HG02840 (cell line): ENCODE measurements at regions not wholly inside any gene's neighbourhood (a gene's known extent, or its start where the extent isn't known, plus 50 kb on each side); places are given as distances from the start of the nearest gene placed in this dataset.
"Not testable (repeated sequence)": the region's sequence is repeated elsewhere in the genome, so short reads cannot be mapped to it uniquely, and the experiment has no call there.

Experiments
- ATAC-seq: cut with Tn5 transposase; IDR thresholded peaks from one replicate; pipeline ENCODE4 v1.9.1; 2021; ENCODE audit warnings: mild to moderate bottlenecking, moderate library complexity, moderate number of reproducible peaks; ENCODE audit not compliant: unreplicated experiment, low FRiP score

DNA sequence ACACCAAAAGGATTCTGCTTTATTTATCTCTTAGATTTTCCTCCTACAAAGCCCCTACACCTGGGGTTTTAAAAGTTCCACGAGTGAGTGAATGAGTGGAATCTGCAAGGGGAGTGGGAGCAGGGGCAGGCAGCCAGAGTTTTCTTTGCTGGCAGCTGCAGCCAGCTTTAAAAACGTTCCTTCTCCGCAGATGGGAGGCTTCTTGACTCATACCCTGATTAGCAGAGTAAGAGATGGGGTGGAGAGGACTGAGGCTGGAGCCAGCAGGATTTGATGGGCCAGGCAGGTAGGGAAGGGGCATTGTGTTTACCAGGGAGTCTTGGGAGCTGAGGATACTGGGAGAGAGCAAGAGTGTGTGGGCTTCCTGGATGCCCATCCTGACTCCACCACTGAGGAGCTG is 99.6 kb upstream of the TNP1 start:
- ATAC-seq, result no peak

DNA sequence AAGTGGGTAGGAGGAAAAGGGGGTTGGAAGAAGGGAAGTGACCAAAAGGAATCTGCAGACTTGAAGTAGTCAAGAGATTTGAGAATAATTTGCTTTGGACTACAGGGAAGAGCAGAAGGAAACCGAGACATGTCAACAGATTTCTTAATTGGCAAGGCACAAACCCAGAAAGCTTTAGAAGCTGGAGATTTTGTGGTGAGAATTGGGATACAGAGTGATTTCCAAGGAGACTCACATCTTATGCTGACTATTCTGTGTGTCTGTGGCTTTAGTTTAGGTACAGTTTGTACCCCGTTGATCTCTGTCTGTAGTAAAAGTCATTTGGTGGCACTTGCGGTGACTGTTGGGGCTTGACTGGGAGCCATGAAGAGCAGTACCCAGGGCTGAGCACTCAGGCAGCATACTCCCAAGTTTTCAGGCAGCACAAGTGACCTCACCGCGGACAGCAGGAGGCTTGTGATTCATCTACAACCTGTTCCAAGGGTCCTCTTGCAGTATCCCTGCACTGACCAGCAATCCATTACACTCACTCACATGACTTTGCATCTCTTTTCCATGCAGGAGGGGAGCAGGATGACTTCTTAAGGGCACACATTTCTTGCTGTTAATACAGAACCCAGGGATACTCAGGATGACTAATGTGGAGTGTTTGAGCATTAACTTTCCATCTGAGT is 97.1 kb upstream of the TNP1 start:
- no peak for ATAC-seq

DNA sequence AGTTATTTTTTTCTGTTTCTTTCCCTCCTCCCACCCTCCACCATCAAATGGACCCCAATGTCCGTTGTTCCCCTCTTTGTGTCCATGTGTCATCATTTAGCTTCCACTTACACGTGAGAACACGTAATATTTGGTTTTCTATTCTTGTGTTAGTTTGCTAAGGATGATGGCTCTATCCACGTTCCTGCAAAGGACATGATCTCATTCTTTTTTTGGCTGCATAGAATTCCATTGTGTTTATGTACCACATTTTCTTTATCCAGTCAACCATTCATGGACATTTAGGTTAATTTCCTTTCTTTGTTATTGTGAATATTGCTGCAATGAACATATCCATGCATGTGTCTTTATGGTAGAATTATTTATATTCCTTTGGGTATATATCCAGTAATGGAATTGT is 91.3 kb upstream of the TNP1 start:
- ATAC-seq, result no peak

DNA sequence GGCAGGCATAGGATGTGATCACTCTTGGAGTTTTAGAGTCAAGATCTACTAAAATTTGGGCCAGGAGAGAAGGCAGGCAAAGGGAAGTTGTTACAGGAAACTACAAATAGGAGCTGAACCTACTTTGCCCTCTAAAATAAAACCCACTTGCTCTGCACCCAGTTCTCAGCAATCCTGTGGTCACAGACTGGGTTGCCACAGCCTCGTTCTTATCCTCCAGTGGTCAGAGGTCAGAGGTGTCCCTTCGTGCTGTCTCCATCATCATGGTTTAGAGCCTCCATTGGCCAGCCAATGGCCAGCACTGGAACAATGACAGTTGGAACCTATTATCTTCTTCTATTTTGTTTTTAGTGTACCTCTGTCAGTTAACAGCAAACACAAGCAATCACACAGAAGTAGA is 90.7 kb upstream of the TNP1 start:
- no peak for ATAC-seq

DNA sequence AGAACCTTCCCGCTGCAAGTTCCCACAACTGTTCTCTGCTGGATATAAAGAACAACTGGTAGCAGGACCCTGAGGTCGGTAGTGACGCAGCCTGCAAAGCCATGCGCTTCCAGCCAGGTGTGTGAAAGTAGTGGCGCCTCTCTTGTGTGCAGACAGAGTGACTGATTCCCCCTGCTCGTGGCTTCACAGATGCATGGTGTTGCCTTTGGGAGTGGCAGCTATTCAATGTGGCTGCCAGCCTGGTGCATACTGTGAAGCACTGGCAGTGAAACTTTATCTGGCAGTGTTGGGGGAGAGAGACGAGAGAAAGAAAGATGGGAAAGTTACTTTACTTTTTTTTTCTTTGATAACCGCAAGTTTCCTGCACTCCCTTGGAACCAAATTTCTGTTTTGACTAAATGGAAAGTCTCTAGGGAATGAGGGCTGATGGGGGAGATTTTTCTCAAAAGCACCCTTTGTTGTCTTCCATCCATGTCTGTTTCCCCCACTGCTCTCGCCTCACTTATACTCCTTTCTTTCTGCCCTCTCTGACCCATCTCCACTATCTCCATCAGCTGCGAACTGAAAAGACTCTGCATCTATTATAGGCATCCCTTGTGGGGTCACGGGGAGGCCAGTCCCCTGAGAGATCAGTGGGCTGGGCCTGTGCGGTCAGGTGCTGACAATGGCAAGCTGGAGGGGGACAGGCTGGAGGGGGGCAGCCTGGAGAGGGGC is 90.0 kb upstream of the TNP1 start:
- ATAC-seq, result no peak

DNA sequence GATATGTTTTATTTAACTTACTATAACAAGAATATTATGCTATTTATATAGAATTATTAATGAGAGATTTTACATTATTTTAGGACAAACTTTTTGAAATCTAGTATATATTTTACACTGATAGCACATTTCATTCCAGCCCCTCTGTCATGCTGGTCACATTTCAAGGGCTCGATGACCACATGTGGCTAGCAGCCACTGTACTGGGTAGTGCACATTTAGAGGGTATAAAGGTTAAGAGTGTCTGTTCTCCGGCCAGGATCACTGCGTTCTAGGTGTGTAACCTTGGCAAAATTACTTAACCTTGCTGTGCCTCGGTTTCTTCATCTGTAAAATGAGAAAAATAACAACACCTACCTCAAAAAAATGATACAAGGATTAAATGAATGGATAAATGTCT is 87.2 kb upstream of the TNP1 start:
- no peak for ATAC-seq

DNA sequence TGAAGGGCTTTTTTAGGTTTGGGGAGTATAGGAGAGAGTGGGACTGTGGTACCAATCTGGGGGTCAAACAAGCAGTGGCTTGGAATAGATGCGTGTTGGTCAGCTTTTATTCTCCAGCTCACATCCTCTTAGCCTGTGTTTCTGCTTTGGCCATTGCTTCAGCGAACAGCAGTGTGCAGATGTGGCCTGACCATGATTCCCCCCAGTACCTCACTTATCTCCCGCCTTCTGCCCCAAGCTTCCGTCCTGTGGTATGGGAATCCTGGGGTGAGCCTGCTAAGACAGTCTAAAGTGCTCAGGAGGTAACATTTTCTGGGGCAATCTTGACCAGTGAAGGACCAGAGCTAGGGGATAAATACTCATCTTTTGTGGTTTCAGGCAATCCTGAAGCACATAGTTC is 84.9 kb upstream of the TNP1 start:
- ATAC-seq, result no peak

DNA sequence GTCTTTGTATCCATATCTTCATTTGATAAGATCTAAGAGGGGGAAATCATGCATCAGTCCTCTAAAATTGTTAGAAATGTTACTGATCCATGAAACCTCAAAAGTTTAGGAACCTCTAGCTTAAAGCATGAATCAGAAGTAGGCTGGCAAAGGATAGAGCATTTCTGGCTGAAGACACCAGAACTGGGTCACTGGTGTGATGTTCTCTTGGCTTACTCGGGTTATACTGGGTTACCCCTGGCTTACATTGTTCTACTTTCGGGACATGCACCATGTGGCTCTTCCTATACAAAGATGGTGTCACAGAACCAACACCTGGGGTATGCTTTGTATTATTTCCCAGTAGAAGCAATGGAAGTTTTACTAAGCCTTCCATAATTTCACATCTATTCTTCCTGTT is 83.2 kb upstream of the TNP1 start:
- no peak for ATAC-seq

DNA sequence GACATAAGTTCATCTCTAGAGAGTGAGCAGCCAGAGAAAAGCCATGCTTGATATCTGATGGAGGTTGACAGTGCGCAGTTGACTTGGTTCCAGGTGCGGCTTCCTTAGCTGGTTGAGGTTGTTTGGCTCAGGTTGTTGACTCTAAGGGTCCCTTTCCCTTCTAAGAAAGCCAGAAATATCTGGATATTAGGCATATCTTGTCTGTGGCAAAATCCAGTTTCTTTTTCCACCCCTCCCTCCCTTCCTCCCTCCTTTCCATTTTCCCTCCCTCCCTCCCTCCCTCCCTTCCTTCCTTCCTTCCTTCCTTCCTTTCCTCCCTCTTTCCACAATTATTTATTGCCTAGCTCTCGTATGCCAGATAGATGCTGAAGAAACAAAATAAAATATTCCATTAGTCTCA is 82.6 kb upstream of the TNP1 start:
- no peak for ATAC-seq

DNA sequence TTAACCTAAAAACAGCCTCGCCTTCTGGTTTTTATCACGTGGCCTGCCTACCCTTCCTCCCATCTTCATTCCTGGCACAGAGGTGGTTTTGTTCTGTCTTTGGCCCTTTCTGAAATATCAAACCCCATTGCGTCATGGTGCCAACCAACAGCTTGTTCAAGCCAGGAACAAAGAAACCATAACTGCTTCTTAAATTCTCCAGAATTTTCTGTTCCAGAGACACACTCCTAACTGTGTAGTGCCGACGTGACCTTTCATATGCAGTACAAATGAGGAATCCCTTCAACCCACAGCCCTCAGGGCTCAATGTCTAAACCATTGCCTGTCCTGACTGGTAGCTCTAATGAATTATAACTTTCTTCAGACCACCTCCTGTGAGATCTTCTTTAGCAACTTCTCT is 82.2 kb upstream of the TNP1 start:
- no peak for ATAC-seq

DNA sequence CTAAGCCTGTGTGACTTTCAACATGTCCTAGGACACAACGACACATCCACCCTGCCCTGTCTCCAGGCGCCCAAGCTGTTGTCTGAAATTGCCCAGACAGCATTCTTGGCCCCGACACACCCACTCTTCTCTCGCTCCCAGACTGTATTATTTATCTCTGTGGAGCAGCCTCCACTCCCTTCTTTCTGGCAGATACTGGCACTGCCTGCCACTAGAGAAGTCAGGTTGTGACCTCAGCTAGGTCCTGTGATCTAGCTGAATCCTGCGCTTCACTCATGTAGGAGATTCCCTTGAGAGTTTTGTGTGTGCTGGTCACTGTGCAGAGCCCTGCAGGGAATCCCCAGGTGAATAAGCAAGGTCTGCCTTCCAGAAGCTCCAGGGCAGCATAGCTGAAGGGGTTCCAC is 77.1 kb upstream of the TNP1 start:
- ATAC-seq, result no peak

DNA sequence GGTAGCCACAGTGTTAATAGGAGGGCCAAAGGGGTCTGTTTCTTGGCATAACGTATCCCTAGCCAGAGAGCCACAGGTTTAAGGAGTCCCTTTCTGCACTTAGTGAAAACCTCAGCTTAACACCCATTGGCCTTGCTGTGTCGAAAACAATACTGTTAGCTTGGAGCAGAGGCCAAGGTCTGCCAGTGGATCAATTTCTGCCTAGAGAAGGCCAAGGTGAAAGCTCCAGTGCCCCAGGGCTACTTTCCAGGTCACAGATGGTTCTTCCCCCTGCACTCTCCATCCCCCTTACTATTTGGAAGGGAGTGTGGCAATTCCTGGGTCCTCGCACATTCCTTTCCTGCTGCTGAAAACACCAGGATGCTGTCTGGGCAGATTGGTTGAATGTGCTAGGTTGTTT is 74.8 kb upstream of the TNP1 start:
- ATAC-seq, result no peak

DNA sequence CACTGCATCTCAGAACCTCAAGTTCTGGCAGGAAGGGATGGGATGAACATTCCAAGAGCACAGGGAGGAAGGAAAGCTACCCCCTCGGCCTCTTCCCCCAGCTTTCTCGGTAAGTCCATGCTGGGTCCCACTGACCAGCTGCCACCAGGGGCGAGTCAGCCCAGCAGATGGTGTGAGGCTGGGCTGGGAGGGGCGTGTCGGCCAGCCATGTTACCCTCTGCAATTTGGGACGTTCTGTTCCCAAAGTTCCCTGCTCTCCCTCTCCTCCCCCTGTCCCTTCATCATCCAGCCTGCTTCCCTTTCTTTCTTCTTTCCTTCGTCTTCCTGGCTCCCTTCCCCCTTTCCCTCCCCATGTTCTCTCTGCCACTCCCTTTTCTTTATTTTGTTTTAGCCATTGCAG is 74.3 kb upstream of the TNP1 start:
- ATAC-seq, result no peak

DNA sequence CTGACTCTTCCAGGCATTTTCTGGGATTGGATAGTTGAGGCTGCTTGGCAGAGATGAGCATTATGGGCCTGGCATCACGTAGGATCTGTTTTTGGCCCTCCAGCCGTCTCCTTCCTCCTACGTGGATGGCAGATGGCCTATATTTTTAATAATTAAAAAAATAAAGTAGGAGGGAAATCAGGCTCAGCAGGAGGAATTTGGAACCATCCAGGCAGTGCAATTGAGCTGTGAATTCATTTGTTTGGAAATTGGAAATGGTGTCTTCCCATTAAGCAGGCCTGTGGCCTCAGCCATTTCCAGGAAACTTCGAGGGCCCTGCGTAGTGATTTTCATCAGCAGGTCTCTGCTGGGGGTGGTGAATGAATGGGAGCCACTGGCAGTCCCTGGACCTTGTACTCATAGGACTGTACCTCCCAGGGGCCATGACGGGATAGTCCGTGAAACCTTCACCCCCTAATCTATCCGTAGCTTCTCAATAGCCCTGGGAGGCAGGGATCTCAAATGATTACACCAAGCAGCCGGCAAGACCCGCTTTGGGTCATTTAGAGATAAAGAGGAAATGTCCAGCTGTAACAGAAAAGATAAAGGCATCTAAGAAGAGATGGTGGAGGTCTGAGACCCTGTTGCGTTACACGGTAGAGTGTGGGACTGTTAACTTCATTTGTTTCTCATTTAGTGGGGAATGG is 73.1 kb upstream of the TNP1 start:
- no peak for ATAC-seq

DNA sequence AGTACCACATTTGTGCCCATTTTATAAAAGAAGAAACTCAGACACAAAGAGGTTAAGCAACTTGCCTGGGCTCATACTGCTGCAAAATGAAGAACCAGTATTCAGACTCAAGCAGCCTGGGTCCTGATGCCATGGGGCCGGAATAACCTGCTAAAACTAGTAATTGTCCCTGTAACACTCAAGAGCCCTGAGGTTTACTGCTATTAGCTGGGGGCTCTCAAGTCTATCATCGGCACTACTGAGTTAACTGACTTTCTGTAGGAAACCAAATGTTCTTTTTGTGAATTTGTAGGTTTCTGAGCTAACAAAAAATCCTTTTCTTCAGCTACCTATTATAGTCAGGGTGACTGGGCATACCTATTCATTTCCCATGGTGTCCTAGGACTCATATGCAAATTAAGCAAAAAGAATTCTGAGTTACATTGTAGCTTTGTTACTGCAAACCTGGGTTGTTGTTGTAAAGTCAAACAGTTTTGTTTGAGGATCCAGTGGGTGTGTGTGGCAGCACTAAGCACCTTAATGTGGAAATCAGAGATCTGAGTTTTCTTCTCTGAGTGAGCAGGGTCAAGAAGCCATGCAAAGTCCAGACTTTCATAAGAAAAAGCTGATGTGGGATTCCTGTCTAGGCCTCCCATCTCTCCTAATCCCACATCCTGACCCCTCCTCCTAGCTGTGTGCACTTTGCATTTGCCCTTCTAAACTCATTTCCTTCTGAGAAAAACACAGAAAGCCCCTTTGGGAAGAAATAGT is 72.4 kb upstream of the TNP1 start:
- no peak for ATAC-seq

DNA sequence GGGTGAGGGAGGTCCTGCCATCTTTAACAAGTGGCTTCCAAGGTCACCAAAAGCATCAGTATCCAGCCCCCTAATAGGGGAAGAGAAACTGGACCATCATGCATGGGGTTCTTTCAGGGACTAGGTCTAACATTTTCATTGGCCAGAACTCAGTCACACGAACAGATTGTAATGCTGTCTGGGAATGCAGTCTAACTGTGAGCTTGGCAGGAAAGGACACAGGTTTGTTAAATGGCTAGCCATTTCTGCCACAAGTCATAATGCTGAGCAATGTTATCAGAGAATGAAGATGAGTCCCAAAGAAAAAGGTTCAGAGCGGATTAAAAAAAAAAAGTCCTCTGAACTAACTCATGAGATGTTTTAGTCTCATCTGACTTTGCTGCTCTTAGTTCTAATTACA is 70.9 kb upstream of the TNP1 start:
- no peak for ATAC-seq

DNA sequence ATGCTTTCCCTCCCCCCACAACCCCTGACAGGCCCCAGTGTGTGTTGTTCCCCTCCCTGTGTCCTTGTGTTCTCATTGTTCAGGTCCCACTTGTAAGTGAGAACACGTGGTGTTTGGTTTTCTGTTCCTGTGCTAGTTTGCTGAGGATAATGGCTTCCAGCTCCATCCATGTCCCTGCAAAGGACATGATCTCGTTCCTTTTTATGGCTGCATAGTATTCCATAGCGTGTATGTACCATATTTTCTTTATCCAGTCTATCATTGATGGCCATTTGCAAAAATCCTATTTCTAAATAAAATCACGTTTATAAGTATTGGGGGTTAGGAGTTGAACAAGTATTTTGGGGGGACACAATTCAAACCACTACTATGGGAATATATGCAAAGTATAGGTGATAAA is 69.5 kb upstream of the TNP1 start:
- not testable (repeated sequence) for ATAC-seq

DNA sequence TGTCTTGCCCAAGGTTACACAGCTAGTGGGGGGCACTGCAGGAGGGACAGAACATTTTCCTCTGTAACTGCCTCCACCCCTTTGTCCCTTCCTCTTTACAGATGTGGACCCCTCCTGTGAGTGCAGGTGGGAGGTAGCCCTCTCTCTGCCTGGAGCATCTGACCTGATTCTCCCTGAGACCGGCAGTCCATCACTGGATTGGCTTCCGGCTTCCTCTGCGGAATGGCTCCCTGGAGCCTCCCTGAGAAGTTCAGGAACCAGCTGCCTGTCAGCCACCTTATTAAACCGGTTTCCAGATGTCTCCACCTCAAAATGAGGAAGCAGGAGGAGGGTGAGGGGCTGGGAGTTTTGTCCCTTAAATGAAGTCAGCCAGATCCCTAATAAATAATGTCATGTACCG is 67.3 kb upstream of the TNP1 start:
- ATAC-seq, result no peak

DNA sequence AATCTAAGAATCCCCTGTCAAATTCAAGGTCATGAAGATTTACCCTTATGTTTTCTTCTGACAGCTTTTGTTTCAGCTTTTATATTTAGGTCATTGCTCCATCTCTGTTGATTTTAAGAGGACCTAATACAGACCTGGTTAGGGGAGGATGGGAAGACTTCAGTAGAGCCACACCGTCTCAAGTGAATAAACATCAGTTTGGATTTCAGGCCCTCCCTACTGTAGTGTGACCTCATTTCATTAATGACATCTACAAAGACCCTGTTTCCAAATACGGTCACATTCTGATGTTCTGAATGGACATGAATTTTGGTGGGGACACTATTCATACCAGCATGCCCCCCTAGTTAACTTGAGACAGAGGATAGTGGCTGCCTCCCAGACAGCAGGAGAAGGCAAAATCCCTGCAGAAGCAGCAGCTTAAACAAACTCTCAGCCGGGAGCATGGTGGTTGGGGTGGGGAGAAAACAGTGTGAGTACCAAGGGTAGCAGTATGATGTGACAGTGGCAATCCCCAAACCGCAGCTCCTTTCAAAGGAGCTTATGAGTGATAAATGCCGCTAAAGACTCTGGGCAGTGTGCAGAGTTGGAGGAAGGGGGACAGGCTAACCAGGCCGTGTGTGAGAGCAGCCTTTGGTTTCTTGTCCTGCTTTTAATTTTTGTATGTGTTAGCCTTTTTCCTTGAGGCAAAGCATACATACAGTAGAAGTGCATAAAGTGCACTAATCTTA is 65.9 kb upstream of the TNP1 start:
- ATAC-seq, result no peak

DNA sequence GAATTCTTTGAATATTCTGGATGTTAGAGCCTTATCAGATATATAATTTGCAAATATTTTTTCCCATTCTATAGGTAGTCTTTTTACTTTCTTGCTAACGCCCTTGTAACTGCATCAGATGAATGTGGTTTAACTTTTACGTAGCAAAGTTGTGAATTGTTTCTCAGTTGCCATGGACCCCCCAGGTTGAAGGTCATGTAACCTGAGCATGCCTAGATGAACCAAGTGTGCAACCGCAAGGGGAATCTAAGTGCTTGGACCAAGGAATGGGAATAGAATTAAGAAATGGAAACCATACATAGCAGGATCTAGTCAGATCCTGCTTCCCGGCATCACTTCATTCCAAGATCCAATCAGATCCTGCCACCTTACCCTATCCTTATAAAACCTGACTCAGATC is 65.1 kb upstream of the TNP1 start:
- no peak for ATAC-seq

DNA sequence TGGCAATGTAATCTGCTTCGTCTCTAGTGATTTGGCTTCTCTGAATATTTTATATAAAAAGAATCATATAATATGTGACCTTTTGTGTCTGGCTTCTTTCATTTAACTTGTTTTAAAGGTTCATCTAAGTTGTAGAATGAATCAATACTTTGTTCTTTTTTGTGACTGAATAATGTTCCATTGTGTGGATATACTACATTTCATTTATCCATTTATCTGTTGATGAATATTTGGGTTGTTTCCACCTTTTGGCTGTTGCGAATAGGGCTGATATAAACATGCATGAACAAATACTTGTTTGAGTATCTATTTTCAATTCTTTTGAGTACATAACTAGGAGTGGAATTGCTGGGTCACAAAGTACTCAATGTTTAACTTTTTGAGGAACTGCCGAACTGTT is 63.8 kb upstream of the TNP1 start:
- ATAC-seq, result no peak
